Hematopoietic multipotent progenitor cell treated with erythropoietin and hydrocortisone succinate and interleukin-3 and kit ligand, for 8 days (in vitro differentiated cells): ENCODE measurements at regions not wholly inside any gene's neighbourhood (a gene's known extent, or its start where the extent isn't known, plus 50 kb on each side); places are given as distances from the start of the nearest gene placed in this dataset.

Source experiments
- DNase-seq: peaks from one replicate; pipeline ENCODE4 v3.0.0-alpha.2; 2015

- no peak for DNase-seq
Observed at GRCh38 chr10:131824371-131825149, 76.2 kb upstream of the PPP2R2D start.

GRCh38 chr10:131825150-131825848 is 75.5 kb upstream of the PPP2R2D start:
- DNase-seq, result no peak

- DNase-seq, result no peak
Observed at GRCh38 chr10:131825960-131826650, 74.7 kb upstream of the PPP2R2D start.

- no peak for DNase-seq
Observed at GRCh38 chr10:131829156-131829930, 71.5 kb upstream of the PPP2R2D start.

GRCh38 chr10:131830446-131831130 is 70.2 kb upstream of the PPP2R2D start:
- no peak for DNase-seq

- no peak for DNase-seq
Observed at GRCh38 chr10:131831561-131831960, 69.2 kb upstream of the PPP2R2D start.

GRCh38 chr10:131832056-131832685 is 68.6 kb upstream of the PPP2R2D start:
- no peak for DNase-seq

- DNase-seq, result no peak
Observed at GRCh38 chr10:131833013-131833412, 67.8 kb upstream of the PPP2R2D start.

- no peak for DNase-seq
Observed at GRCh38 chr10:131833446-131834080, 67.2 kb upstream of the PPP2R2D start.

GRCh38 chr10:131834152-131834810 is 66.5 kb upstream of the PPP2R2D start:
- no peak for DNase-seq

- DNase-seq, result no peak
Observed at GRCh38 chr10:131838966-131839742, 61.7 kb upstream of the PPP2R2D start.

- DNase-seq, result peak; percentile 7
Observed at GRCh38 chr10:131839880-131840787, 60.7 kb upstream of the PPP2R2D start.

GRCh38 chr10:131840788-131841118 is 60.1 kb upstream of the PPP2R2D start:
- no peak for DNase-seq

GRCh38 chr10:131841131-131841660 is 59.6 kb upstream of the PPP2R2D start:
- no peak for DNase-seq

GRCh38 chr10:131841661-131842139 is 59.1 kb upstream of the PPP2R2D start:
- no peak for DNase-seq

GRCh38 chr10:131842351-131843088 is 58.3 kb upstream of the PPP2R2D start:
- no peak for DNase-seq

GRCh38 chr10:131843089-131843595 is 57.7 kb upstream of the PPP2R2D start:
- no peak for DNase-seq

GRCh38 chr10:131843881-131844284 is 56.9 kb upstream of the PPP2R2D start:
- DNase-seq, result no peak
